CD4-positive, alpha-beta T cell (primary cell): ENCODE measurements at regions not wholly inside any gene's neighbourhood (a gene's known extent, or its start where the extent isn't known, plus 50 kb on each side); places are given as distances from the start of the nearest gene placed in this dataset.

Experiments used
- ATAC-seq: fragments of 200-7000 bp; cut with Tn5 transposase; one replicate; pipeline ENCODE4 v1.10.0; 2022; ENCODE audit warnings: mild to moderate bottlenecking; ENCODE audit not compliant: poor library complexity
- CTCF ChIA-PET: fragments of 350-600 bp; sonication (Branson Sonifier 250); formaldehyde crosslinking; loops from one replicate; lab custom pipeline; 2021; ENCODE audit warnings: antibody characterized with exemption, inconsistent platforms; lab: Charles Lee
- POLR2A ChIA-PET: fragments of 350-600 bp; sonication (Branson Sonifier 250); formaldehyde crosslinking; loops from one replicate; lab custom pipeline; 2021; ENCODE audit warnings: antibody characterized with exemption, inconsistent platforms; lab: Charles Lee
- DNase-seq, 14 experiments: peaks; one replicate each; pipeline ENCODE4 v3.0.0-alpha.2; 2013 to 2020; ENCODE audit warnings: mixed read lengths in 2 of 14
- H3K27ac ChIP-seq, 2 donors: one replicate each; pipeline versions ENCODE4 v1.5.1 to v1.7.0; 2013; ENCODE audit warnings: low read length in 2 of 2, low read depth in 1 of 2, mild to moderate bottlenecking in 1 of 2
- H3K27me3 ChIP-seq, 2 experiments: 1 replicate in 1 of 2; 2 replicates in 1 of 2; pipeline versions ENCODE4 v1.6.1 to v1.7.0; 2013; ENCODE audit warnings: low read length in 2 of 2, control low read depth in 1 of 2, mild to moderate bottlenecking in 1 of 2, moderate library complexity in 1 of 2; ENCODE audit not compliant: insufficient read depth in 2 of 2, control insufficient read depth in 1 of 2
- H3K36me3 ChIP-seq: one replicate; pipeline ENCODE4 v1.6.1; 2013; ENCODE audit warnings: low read length, control low read depth; ENCODE audit not compliant: insufficient read depth
- H3K4me1 ChIP-seq: one replicate; pipeline ENCODE4 v1.6.1; 2013; ENCODE audit warnings: low read length, control low read depth; ENCODE audit not compliant: insufficient read depth
- H3K4me3 ChIP-seq: one replicate; pipeline ENCODE4 v1.5.1; 2013; ENCODE audit warnings: mild to moderate bottlenecking, low read length, moderate library complexity
- H3K9me3 ChIP-seq, 2 experiments: 1 replicate in 1 of 2; 2 replicates in 1 of 2; pipeline versions ENCODE4 v1.6.1 to v1.7.0; 2013; ENCODE audit warnings: low read length in 2 of 2, mild to moderate bottlenecking in 2 of 2, control low read depth in 1 of 2, moderate library complexity in 1 of 2; ENCODE audit not compliant: control insufficient read depth in 1 of 2, insufficient read depth in 1 of 2
- H3K27ac Mint-ChIP-seq: one replicate; pipeline ENCODE4 v1.8.0; 2020; ENCODE audit warnings: mixed read lengths
- H3K27me3 Mint-ChIP-seq: one replicate; pipeline ENCODE4 v1.8.0; 2021; ENCODE audit warnings: mixed read lengths
- H3K36me3 Mint-ChIP-seq: one replicate; pipeline ENCODE4 v1.8.0; 2021; ENCODE audit warnings: low read depth, mixed read lengths
- H3K4me1 Mint-ChIP-seq: one replicate; pipeline ENCODE4 v1.8.0; 2021; ENCODE audit warnings: low read depth, mixed read lengths
- H3K4me3 Mint-ChIP-seq: one replicate; pipeline ENCODE4 v1.8.0; 2020; ENCODE audit warnings: mild to moderate bottlenecking, mixed read lengths
- H3K9me3 Mint-ChIP-seq: one replicate; pipeline ENCODE4 v1.8.0; 2020; ENCODE audit warnings: mixed read lengths
- CTCF ChIP-seq: fragments of 200-600 bp; IDR thresholded peaks from one replicate; pipeline ENCODE4 v1.8.0; 2022; ENCODE audit warnings: antibody characterized with exemption, mild to moderate bottlenecking
- intact Hi-C, 2 experiments: fragments of 100-400 bp; cut with DNase I in 1 of 2; cut with micrococcal nuclease in 1 of 2; formaldehyde crosslinking; loops; one replicate each; pipeline versions ENCODE4 v1.15.1 to v1.9.0; 2023 to 2025; cut with DNase I, micrococcal nuclease

DNA sequence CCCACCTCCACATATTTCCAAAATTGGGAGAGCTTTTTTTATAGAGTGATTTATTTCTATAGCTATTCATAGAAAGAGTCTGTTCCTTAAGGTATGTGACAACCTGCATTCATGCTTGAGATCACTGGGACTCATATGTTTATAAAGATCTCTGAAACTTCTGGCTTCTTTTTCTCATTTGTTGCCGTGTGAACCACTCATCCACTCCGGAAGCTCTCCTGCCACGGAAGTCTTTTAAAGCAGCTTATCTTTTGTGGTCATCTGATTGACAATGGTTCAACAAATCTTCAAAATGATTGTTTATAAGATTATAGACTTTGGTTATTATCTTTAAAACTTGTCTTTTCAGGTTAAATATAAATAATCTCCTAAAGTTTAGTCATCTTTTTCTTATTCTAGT, 260.5 kb downstream of the C3orf38 start:
- Mint-ChIP-seq H3K27me3 (no peaks in the 10 kb centered on the region), H3K4me3 (peak overlapping the region; percentile 25), H3K27ac (peak overlapping the region; percentile 63), H3K9me3 (no peaks in the 10 kb centered on the region), H3K36me3 (no peaks in the 10 kb centered on the region), H3K4me1 (peaks cover 24% of the 10 kb centered on the region)
- POLR2A ChIA-PET, result no interaction called here
- Histone ChIP-seq H3K36me3 (no peaks in the 10 kb centered on the region), H3K9me3 (no peaks in the 10 kb centered on the region), H3K4me3 (no peak overlapping the region), H3K4me1 (no peaks in the 10 kb centered on the region), H3K27ac (no peak overlapping the region), H3K27me3 (no peaks in the 10 kb centered on the region)
- no peak for TF ChIP-seq CTCF
- intact Hi-C loops, result no loop called here
- CTCF ChIA-PET, result no interaction called here
- peak in 4 of 14 experiments; percentile 3 to 27 (median 20) for DNase-seq
- ATAC-seq, result peak; percentile 26

DNA sequence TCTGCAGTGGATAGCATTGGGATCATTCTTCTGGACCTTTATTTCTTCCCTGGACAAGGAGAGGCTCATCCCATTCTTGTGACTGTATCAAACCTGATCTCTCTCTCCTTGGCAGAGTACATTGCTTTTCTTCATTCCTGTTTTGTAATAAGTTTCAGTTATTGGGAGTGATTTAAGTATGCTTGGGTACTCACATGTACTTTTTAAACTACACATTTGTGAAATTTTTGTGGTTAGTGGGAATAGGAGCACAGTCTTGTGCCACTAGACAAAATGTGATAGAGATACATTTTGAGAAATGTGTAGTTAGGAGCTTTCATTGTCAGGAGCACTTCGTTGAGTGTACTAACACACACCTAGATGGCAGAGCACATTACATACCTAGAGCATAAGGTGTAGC, 262.6 kb downstream of the C3orf38 start:
- ATAC-seq (no peak), DNase-seq (no peak)
- Mint-ChIP-seq H3K36me3 (no peaks in the 10 kb centered on the region), H3K4me3 (no peak overlapping the region), H3K9me3 (no peaks in the 10 kb centered on the region), H3K4me1 (peaks cover 19% of the 10 kb centered on the region), H3K27me3 (no peaks in the 10 kb centered on the region), H3K27ac (no peak overlapping the region)
- ChIA-PET POLR2A (no interaction called here), CTCF (no interaction called here)
- Histone ChIP-seq H3K9me3 (no peaks in the 10 kb centered on the region), H3K27me3 (no peaks in the 10 kb centered on the region), H3K4me1 (no peaks in the 10 kb centered on the region), H3K4me3 (no peak overlapping the region), H3K36me3 (no peaks in the 10 kb centered on the region), H3K27ac (no peak overlapping the region)
- intact Hi-C loops, result no loop called here
- no peak for TF ChIP-seq CTCF

GRCh38 chr3:88416436-88416835, 266.7 kb downstream of the C3orf38 start:
- Histone ChIP-seq H3K36me3 (no peaks in the 10 kb centered on the region), H3K9me3 (no peaks in the 10 kb centered on the region), H3K4me3 (no peak overlapping the region), H3K27me3 (no peaks in the 10 kb centered on the region), H3K4me1 (no peaks in the 10 kb centered on the region), H3K27ac (no peak overlapping the region)
- no peaks in the 10 kb centered on the region for H3K27me3 Mint-ChIP-seq
- DNase-seq (no peak), ATAC-seq (no peak)
- intact Hi-C loops, result no loop called here
- H3K27ac Mint-ChIP-seq, result no peak overlapping the region
- H3K36me3 Mint-ChIP-seq, result no peaks in the 10 kb centered on the region
- no peaks in the 10 kb centered on the region for H3K4me1 Mint-ChIP-seq
- H3K4me3 Mint-ChIP-seq, result no peak overlapping the region
- TF ChIP-seq CTCF, result no peak
- CTCF ChIA-PET, result no interaction called here
- POLR2A ChIA-PET, result no interaction called here
- no peaks in the 10 kb centered on the region for H3K9me3 Mint-ChIP-seq
